Cerebellar cortex (tissue), 1 donor: ENCODE measurements at regions not wholly inside any gene's neighbourhood (a gene's known extent, or its start where the extent isn't known, plus 50 kb on each side); places are given as distances from the start of the nearest gene placed in this dataset.
A peak's percentile ranks its signal among the peaks of the same experiment; 100 is the strongest.
"Not testable (repeated sequence)": the region's sequence is repeated elsewhere in the genome, so short reads cannot be mapped to it uniquely, and the experiment has no call there.

Experiments used
- DNase-seq: peaks from one replicate; pipeline ENCODE4 v3.0.0-alpha.2; 2015; ENCODE audit warnings: low spot score

DNA sequence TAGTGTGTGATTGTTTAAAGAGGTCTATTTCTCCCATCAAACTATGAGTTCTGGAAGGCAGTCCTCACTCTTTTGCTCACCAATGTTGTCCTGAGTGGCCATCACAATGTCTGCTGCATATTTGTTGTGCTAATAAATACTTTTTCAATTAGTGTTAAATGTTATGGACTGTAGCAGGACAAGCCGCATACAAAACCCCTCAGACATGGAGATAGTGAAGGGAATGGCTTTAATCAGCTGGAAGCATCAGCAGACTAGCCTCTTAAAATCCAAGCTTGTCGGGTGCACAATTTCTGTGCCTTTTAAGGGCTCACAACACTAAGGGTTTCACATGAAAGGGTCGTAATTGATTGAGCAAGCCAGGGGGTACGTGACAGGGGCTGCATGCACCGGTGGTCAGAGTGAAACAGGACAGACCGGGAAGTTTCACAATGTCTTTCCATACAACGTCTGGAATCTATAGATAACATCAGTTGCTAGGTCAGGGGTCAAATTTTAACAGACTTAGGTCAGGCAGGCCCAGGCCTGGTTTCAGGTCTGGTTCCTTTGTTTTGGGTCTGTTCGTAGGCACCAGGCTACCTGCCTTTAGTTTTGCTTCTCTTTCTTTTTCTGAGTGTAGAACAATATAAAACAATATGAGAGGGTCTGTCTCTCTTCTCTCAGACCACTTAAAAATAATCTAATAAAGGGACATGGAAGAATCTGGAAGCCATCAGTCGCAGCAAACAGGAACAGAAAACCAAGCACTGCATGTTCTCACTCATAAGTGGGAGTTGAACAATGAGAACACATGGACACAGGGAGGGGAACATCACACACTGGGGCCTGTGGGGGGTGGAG is 327.6 kb upstream of the HTR1E start:
- no peak for DNase-seq

DNA sequence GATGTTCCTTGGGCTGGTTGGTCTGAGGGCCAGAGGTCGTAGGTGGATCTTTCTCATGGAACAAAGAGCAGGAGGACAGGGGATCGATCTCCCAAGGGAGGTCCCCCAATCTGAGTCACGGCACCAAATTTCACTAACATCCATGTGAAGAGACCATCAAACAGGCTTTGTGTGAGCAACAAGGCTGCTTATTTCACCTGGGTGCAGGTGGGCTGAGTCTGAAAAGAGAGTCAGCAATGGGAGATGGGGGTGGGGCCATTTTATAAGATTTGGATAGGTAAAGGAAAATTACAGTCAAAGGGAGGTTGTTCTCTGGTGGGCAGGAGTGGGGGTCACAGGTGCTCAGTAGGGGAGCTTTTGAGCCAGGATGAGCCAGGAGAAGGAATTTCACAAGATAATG is 334.0 kb upstream of the HTR1E start:
- not testable (repeated sequence) for DNase-seq

DNA sequence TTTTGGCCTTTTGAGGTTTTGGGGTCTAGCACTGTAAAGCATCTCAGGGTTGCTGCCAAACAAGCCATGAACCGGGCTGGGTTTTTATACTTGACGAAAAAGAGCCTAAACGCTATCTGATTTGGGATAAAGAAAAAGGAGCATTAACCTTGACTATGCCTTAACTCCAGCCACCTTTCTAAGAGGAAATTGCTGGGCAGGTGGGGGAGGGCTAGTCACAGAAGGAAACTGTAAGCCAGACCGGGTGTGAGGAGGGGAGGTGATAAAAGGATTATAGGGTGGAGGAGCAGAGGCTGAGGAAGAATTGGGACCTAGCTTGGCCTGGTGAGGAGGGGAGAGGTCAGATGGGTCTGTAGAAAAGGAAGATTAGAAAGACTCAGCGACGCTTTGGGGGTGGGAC is 335.2 kb upstream of the HTR1E start:
- not testable (repeated sequence) for DNase-seq

DNA sequence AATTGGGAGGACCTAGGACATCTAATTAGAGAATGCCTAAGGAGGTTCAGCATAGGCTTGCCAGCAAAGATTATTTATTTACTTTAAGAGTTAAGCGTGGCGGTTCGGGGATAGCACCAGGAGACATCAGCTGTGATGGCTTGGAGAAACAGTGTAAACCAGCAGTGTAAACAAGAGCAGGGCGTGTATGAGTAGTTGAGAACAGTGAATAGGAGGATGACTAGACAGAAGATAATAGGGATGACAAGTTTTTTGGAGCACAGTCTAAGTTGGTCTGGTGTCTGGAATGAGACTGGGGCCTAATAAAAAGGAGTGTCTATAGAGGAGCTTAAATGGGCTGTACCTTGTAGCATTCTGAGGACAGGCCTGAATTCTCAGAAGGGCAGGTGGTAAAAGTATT is 338.4 kb upstream of the HTR1E start:
- DNase-seq = not testable (repeated sequence)

DNA sequence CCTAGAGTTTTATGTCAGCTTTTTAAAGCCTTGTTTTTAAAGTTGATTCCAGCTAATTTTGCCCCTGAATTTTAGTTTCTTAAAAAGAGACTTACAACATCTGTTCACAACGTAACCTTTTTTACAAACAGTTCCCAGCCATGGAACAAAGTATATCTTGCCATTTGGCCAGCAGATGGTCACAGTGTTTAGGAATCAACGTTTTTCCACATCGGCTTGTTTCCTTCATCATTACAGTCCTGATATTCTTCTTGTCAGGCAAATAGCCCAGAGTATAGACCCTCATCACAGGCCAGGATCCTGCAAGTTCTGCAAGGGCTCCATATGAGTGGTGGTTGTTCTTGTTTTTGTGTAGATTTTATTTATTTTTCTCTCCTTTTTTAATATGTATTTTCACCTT is 341.7 kb upstream of the HTR1E start:
- peak; percentile 37 for DNase-seq

DNA sequence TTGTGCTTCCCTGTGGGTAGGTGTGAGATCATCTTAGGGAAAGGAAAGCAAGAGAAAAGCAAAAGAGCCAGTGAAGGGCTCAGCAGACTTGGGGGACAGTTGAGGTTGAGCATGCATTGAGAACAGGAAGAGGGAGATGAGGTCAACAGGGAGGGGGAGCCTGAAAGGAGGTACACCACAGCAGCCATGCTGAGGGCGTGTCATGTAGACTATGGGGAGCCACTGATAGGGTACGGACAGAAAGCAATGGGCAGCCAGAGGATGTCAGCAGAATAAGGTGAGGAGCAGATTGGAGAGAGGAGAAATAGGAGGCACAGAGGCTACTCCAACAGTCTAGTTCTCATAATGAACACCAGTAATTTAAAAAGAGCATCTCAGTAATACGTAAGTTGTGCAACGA is 351.1 kb upstream of the HTR1E start:
- DNase-seq = no peak

DNA sequence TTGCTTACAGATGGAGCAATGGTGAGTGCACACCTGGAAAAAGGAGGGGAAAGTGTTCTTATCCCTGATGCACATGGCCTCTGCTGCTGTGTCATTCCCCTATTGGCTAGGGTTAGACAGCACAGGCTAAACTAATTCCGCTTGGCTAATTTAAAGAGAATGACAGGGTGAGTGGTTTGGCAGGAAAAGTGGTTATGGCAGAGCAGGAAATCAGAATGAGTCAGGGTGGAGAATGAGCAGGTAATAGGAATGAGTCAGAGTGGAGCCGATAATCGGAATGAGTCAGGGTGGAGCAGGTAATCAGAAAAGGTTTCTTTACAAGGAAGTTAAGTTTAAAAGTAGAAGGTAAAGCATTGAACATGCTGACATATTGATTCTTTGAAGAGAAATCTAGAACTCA is 355.5 kb upstream of the HTR1E start:
- no peak for DNase-seq

DNA sequence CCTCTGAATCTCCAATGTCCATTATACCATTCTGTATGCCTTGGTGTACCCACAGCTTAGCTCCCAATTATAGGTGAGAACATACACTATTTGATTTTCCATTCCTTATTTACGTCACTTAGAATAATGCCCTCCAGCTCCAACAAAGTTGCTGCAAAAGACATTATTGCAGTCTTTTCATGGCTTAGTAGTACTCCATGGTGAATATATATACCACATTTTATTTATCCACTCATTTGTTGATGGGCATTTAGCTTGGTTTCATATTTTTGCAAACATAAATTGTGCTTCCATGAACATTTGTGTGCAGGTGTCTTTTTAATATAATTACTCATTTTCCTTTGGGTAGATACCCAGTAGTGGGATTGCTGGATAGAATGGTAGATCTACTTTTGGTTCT is 374.1 kb upstream of the HTR1E start:
- DNase-seq = no peak

DNA sequence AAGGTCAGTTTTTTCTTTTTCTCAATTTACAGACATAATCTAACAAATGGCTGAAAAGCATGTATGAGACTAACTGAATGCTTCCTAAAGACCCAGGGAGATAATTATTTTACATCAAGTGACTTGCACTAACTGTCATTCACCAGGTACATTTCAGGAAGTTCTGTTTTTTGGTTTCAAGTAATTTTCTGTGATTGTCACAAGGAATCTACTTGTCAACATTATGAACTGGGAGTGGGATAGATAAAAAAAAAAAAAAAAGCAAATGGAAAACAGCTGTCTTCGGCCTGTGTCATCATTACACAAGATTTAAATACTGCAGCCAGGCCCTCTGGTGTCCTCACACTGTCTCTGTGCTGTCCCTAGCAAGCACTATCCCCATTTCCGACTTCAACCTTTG is 379.0 kb upstream of the HTR1E start:
- DNase-seq = no peak

DNA sequence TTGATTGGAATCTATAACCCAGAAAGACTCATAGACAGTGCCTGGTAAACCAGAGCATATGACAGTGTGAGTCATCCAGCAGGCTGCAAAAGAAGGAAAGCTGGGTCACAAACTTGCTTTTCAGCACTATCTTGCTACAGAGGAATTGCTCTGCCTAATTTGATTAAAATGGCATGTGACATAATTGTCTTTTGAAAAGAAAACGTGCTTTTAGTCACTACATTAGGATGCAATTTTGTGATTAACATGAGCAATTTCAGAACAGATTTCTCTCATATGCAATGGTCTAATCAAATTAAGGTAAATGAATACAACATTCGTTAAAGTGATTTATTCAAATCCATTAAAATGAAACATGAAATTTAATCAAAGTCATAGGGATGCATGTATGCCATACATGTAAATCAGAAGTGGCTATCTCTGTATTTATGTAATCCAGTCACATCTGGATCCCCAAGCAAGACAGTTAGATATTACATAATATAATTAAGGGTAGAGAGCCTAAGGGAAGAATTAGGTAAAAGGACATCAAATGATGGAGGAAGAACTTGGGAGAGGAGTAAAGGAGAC is 400.0 kb upstream of the HTR1E start:
- no peak for DNase-seq

DNA sequence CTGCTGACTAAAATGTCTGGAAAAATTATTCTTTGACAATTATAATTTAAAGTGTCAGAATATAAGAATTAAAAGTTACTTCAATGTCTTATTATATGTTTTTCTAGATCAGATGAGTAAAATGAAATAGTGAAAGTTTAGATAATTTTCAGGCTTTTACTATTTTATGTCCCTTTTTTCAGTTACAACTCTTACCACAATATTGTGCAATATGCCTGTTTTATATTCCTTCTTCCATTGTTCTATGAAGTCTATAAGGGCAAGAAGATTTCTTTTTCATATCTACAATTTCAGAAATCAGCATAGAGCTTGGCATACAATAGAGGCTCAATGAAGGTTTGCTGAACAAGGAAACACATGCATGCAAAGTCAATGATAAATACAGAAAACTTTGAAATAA is 401.2 kb upstream of the HTR1E start:
- DNase-seq = no peak

DNA sequence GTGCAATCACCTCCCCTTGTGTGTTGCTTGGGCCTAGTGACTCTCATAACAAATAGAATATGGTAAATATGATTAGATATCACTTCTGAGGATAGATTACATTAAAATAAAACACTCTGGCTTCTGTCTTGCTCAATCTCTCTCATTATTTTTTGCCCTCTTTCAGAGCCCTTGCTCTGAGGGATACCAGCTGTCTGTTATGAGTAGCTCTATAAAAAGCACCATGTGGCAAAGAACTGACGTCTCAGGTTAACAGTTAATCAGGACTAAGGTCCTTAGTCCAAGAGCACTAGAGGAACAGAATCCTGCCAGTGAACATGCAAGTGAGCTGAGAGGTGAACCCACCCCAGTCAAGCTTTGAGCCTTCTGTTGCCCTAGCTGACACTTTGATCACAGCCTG is 402.2 kb upstream of the HTR1E start:
- DNase-seq = no peak

DNA sequence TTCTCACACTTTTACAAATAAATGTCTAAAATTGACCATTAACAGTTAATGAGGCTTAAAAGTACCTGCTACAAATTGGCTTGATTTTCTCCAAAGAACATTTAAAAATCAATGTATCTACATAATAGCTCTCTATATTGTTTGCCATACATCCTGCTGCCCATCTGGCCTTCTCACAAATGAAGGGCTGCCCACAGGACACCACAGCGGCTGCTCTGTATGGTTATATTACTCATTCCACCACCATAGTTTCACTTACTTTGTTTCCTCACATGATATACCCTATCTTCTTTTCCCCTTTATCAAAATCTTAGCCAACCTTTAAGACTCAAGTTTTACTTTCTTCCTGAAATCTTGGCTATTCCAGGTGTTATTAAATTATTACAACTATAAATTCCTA is 407.7 kb upstream of the HTR1E start:
- no peak for DNase-seq

DNA sequence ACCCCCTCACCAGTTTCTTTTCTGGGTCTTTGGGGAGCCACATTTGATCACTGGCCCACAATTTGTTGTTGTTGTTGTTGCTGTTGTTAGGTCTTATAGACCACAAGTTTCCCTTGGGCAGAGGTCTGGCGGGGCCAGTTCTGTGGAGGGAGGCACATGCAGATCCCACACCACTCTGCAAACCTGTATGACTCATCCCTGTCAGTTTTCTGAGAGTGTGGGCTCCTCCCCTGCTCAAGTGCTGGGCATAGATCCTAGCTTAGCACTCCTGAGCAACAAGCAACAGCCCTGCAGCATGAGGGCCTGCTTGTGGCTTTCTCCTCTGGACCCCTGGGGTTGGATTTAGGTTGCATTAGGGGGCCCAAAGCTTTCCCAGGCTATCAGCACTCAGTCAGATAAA is 411.1 kb upstream of the HTR1E start:
- DNase-seq = no peak

DNA sequence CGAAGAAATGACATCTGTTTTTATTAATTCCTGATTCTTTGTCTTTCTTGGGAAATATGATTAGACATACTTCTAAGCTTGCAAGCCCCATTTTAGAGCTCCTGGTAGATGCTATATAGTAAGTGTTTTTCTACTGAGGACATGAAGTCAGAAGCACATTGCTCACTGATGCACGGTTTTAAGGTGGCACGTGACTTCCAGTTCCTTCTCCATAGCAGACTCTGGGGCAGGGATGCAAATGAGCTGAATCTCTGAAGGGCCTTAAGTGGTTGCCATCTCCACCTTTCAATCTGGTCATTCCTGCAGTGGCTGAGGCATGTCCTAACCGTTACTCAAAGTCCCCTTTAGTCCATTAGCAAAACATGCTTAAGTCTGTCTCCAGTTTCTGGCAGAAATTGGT is 421.2 kb upstream of the HTR1E start:
- DNase-seq = no peak

DNA sequence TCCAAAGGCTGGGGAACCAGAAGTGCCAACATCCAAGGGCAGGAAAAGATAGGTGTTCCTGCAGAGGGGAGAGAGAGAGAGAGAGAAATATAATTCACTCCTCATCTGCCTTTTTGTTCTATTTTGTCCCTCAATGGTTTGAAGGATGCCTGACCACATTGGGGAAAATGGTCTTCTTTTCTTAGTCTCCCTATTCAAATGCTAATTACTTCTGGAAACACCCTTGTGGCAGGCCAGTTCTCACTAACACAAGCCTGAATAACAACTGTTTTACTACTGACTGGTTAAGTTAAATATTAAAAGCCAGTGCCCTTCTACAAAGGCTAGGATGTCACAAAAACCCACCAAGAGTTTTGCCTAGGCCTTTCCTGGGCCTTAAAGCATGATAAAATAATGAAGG is 425.4 kb upstream of the HTR1E start:
- DNase-seq = no peak

DNA sequence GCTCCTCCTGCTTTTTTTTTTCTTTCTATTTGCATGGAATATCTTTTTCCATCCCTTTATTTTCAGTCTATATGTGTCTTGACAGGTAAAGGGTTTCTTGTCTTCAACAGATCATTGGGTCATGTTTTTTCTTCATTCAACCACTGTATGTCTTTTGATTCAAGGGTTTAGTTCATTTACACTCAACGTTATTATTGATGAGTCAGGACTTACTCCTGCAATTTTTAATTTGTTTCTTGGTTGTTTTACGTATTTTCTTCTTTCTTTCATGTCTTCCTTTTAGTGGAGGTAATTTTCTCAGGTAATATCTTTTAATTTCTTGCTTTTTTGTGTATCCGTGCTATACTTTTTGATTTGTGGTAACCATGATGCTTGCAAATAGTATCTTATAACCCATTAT is 429.1 kb upstream of the HTR1E start:
- DNase-seq = no peak

DNA sequence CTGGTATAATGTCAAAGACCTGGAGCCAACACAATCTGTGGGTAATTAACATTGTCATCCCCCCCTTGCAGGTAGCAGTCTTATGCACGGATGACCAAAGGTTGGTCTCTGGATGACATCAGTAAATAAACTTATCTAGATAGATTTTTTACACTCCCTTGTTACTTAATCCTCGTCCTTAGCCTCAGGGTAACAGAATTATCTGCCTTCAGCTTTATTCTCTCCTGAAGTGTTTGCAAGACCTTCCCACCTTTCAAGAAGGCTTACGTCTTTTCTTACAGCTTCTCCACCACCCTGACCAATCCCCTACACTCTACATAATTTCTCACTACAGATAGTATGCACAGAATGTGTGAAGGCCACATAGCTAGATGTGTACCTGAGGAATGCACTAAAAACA is 434.8 kb upstream of the HTR1E start:
- no peak for DNase-seq

DNA sequence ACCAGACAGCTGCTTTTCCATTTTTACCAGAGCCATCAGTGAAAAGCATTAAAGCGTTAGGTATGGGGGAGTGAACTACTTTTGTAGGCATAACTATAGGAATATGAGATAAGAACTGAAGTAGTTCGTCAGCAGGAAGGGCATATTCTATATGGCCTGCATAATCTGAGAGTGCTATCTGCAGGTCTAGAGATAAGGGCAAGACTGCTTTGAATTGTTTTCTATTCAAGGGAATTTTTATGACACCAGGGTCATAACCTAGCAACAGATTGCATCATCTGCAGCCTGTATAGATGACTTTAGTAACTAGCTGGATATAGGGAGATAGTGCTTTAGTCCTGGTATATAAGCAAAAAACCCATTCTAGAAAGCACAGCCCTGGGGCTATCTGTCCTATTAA is 437.3 kb upstream of the HTR1E start:
- no peak for DNase-seq

DNA sequence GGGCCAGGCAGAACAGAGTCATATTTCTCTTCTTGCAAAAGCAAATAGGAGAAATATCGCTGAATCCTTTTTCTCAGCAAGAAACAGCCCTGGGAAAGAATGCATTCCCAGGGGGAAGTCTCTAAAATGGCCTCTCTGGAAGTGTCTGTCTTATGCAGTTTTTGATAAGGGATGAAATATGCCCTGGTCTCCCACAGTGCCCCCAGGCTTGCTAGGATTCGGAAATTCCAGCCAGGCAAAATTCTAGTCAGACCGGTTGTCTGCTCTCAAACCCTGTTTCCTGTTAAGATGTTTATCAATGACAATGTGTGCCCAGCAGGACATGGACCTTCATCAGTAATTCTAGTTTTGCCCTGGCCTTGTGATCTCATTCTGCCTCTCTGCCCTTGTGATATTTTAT is 448.3 kb upstream of the HTR1E start:
- DNase-seq = not testable (repeated sequence)

DNA sequence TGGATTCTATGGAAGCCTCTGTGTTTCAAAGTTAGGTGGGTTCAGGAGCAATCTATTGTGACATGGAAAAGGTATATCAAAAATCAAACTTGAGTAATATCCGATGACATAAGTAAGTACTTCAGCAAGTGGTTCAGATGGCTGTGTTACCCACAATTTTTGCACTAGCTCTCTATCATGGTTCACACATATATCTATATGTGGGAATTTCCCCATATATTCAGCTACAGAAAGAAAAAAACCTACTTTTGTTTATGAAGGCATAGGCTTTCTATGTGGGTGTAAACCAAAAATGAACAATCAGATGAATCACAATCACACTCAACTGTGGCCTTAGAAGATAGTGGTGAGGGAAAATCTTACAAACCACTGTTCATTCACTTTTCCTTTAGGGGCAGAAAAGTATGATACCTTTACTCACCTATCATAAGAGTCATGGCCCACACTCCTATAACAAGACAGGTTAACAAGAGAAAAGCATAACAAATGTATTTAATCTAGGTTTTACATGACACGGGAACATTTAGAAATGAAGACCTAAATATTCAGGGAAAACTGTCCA is 449.6 kb upstream of the HTR1E start:
- no peak for DNase-seq

DNA sequence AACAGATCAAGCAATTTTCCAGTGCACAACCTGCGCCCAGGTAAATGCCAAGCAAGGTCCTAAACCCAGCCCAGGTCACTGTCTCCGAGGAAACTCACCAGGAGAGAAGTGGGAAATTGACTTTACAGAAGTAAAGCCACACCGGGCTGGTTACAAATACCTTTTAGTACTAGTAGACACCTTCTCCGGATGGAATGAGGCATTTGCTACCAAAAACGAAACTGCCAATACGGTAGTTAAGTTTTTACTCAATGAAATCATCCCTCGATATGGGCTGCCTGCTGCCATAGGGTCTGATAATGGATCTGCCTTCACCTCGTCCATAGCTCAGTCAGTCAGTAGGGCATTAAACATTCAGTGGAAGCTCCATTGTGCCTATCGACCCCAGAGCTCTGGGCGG is 459.0 kb upstream of the HTR1E start:
- DNase-seq = not testable (repeated sequence)

DNA sequence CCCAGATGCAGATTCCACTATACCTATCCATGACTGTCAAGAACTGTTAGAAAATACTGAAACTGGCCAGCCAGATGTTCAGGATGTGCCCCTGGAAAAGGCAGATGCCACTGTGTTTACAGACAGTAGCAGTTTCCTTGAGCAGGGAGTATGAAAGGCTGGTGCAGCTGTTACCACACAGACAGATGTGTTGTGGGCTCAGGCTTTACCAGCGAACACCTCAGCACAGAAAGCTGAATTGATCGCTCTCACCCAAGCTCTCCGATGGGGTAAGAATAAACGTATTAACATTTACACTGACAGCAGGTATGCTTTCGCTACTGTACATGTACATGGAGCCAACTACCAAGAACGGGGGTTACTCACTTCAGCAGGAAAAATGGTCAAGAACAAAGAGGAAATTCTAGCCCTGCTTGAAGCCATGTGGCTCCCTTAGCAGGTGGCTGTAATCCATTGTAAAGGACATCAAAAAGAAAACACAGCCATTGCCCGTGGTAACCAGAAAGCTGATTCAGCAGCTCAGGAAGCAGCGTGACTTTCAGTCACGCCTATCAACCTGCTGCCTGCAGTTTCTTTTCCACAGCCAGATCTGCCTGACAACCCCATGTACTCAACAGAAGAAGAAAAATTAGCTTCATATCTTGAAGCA is 459.7 kb upstream of the HTR1E start:
- no peak for DNase-seq
